SU-DHL-6 (cell line): ENCODE measurements at regions not wholly inside any gene's neighbourhood (a gene's known extent, or its start where the extent isn't known, plus 50 kb on each side); places are given as distances from the start of the nearest gene placed in this dataset.

Experiments
- CTCF ChIP-seq: fragments of 200-600 bp; sonication (generic); IDR thresholded peaks from one replicate; pipeline ENCODE4 v1.5.1; 2017; ENCODE audit warnings: antibody characterized with exemption, mild to moderate bottlenecking, low read length, moderate library complexity; ENCODE audit not compliant: insufficient read depth, poor library complexity, severe bottlenecking
- EZH2phosphoT487 ChIP-seq: fragments of 200-600 bp; sonication (generic), shearing (Covaris generic); conservative IDR thresholded peaks from 2 replicates; pipeline ENCODE4 v1.6.1; 2018; ENCODE audit warnings: mild to moderate bottlenecking, antibody characterized with exemption, low read length, moderate library complexity, mixed read lengths

DNA sequence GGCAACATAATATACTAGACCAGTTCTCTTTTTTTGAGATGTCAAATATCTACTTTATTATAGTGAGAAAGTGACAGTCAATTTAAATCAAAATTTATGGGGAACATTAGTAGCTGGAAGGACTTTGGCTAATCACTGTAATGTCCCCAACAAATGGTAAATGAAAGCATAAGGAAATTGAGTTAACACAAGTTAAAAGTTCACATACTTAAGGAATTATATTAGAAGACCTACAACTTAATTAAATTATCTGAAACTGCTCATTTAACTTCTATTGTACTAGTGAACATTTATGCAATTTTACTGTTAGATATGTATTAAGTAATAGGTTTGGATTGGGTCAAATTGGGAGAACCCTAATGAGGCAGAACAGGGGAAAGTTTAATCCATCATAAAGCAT, 160.3 kb upstream of the TENM3 start:
- no peak for TF ChIP-seq CTCF
- TF ChIP-seq EZH2phosphoT487, result no peak
